HepG2 (cell line): ENCODE measurements at regions not wholly inside any gene's neighbourhood (a gene's known extent, or its start where the extent isn't known, plus 50 kb on each side); places are given as distances from the start of the nearest gene placed in this dataset.

ENCODE experiments used
- ATAC-seq: fragments of 200-7000 bp; cut with Tn5 transposase; 3 replicates; pipeline ENCODE4 v1.9.1; 2020; ENCODE audit warnings: mild to moderate bottlenecking, moderate library complexity
- BruUV-seq: library from RNA; stranded (reverse); fragments of 400-500 nt; replicated peaks from 2 replicates; lab custom pipeline; 2021; lab: Mats Ljungman, UMichigan
- CTCF ChIA-PET: fragments of 300-600 bp; formaldehyde crosslinking; extraction: SDS; loops from one replicate; lab custom pipeline; 2021; ENCODE audit warnings: low total read pairs, inconsistent platforms, low intra/inter-chr PET ratio; lab: Yijun Ruan, JAX
- POLR2A ChIA-PET: fragments of 350-600 bp; sonication (Branson Sonifier 250); formaldehyde crosslinking; loops from one replicate; lab custom pipeline; 2020; ENCODE audit warnings: antibody characterized with exemption, inconsistent platforms; lab: Yijun Ruan, JAX
- DNase-seq: peaks from one replicate; pipeline ENCODE4 v3.0.0-alpha.2; 2015; ENCODE audit warnings: low spot score
- FAIRE-seq: peaks from 3 replicates; lab custom pipeline; 2011; peaks lifted over from hg19 to GRCh38; lab: Jason Lieb, UNC
- H2AFZ ChIP-seq: one replicate; pipeline ENCODE4 v1.6.1; 2011; ENCODE audit warnings: low read length, inconsistent platforms
- H3K27ac ChIP-seq: fragments of 300-600 bp; 3 replicates; pipeline ENCODE4 v1.8.0; 2011; ENCODE audit warnings: mixed run types, mild to moderate bottlenecking, mixed read lengths, low read length, inconsistent platforms; ENCODE audit not compliant: insufficient read depth; ENCODE audit errors: extremely low read length
- H3K27me3 ChIP-seq, 2 experiments: fragments of 200-600 bp in 1 of 2; 2 replicates in 1 of 2; 3 replicates in 1 of 2; pipeline versions ENCODE4 v1.6.0 to v1.8.0; 2011; ENCODE audit warnings: low read length in 2 of 2, mild to moderate bottlenecking in 2 of 2, moderate library complexity in 2 of 2, inconsistent platforms in 1 of 2; ENCODE audit not compliant: insufficient read depth in 2 of 2, control insufficient read depth in 1 of 2
- H3K36me3 ChIP-seq, 2 experiments: fragments of 200-600 bp in 1 of 2; replicated peaks in 1 of 2; 2 replicates in 1 of 2; 3 replicates in 1 of 2; pipeline versions ENCODE4 v1.5.1 to v1.8.0; 2011; ENCODE audit warnings: low read length in 2 of 2, inconsistent platforms in 1 of 2; ENCODE audit not compliant: insufficient read depth in 2 of 2, control insufficient read depth in 1 of 2
- H3K4me1 ChIP-seq: 2 replicates; pipeline ENCODE4 v1.5.1; 2012; ENCODE audit warnings: low read length, inconsistent platforms; ENCODE audit not compliant: insufficient read depth
- H3K4me2 ChIP-seq: 2 replicates; pipeline ENCODE4 v1.6.0; 2011; ENCODE audit warnings: low read depth, low read length, inconsistent platforms
- H3K4me3 ChIP-seq, 3 experiments: fragments of 200-600 bp in 1 of 3; sonication (generic), shearing (Covaris generic) in 1 of 3; replicated peaks in 1 of 3; 2 replicates each; pipeline ENCODE4 v1.5.1; 2011 to 2016; ENCODE audit warnings: low read length in 3 of 3, inconsistent platforms in 2 of 3, low read depth in 2 of 3, mild to moderate bottlenecking in 2 of 3, control low read depth in 1 of 3, mixed read lengths in 1 of 3; ENCODE audit not compliant: insufficient read depth in 1 of 3
- H3K79me2 ChIP-seq: one replicate; pipeline ENCODE4 v1.6.1; 2011; ENCODE audit warnings: low read length, inconsistent platforms; ENCODE audit not compliant: insufficient read depth
- H3K9ac ChIP-seq: 2 replicates; pipeline ENCODE4 v1.6.0; 2011; ENCODE audit warnings: mild to moderate bottlenecking, low read depth, low read length, inconsistent platforms; ENCODE audit not compliant: insufficient read depth
- H3K9me3 ChIP-seq: 2 replicates; pipeline ENCODE4 v1.5.1; 2012; ENCODE audit warnings: mild to moderate bottlenecking, low read length
- H4K20me1 ChIP-seq: 2 replicates; pipeline ENCODE4 v1.6.0; 2011; ENCODE audit warnings: inconsistent platforms, mild to moderate bottlenecking, low read length, moderate library complexity; ENCODE audit not compliant: insufficient read depth
- GTF2F1 ChIP-seq: fragments of 150-350 bp; IDR thresholded peaks from 2 replicates; pipeline ENCODE4 v1.6.1; 2014; ENCODE audit warnings: low read length
- HNRNPUL1 ChIP-seq: fragments of 200-400 bp; formaldehyde crosslinking; IDR thresholded peaks from 2 replicates; pipeline ENCODE4 v1.6.1; 2017; ENCODE audit warnings: low read depth, mild to moderate bottlenecking, low read length, moderate library complexity
- IRX3 ChIP-seq: sonication (generic); formaldehyde crosslinking; IDR thresholded peaks from 2 replicates; pipeline ENCODE4 v1.8.1; 2023; ENCODE audit warnings: mild to moderate bottlenecking, low read depth, missing genetic modification reagents, borderline replicate concordance
- NR2F1 ChIP-seq, 2 experiments: fragments of 450-650 bp in 1 of 2; formaldehyde crosslinking in 1 of 2; IDR thresholded peaks; 2 replicates each; pipeline versions ENCODE4 v1.5.0 to v1.6.1; 2016 to 2020; ENCODE audit warnings: mild to moderate bottlenecking in 1 of 2, missing compliant biosample characterization in 1 of 2, missing genetic modification reagents in 1 of 2, moderate library complexity in 1 of 2
- SMARCC2 ChIP-seq: fragments of 450-650 bp; IDR thresholded peaks from 2 replicates; pipeline ENCODE4 v1.6.1; 2017; ENCODE audit warnings: antibody characterized with exemption, mild to moderate bottlenecking
- TAF15 ChIP-seq: fragments of 200-400 bp; formaldehyde crosslinking; IDR thresholded peaks from one replicate; pipeline ENCODE4 v1.6.1; 2018; ENCODE audit warnings: mild to moderate bottlenecking, low read depth, low read length; ENCODE audit not compliant: poor library complexity, severe bottlenecking
- ZNF354B ChIP-seq: sonication (generic); formaldehyde crosslinking; IDR thresholded peaks from 2 replicates; pipeline ENCODE4 v1.8.0; 2022; ENCODE audit warnings: mild to moderate bottlenecking, missing genetic modification reagents
- WGBS: methylation state at CpG from one replicate; pipeline ENCODE4 v1.1.6; 2017; ENCODE audit warnings: low lambda C conversion rate; 5-methylcytosine and 5-hydroxymethylcytosine counted together
- in situ Hi-C: cut with HindIII; loops from 2 replicates; pipeline ENCODE4 v1.10.0; 2017; ENCODE audit warnings: low pct_unique_long_range_greater_than_20kb; ENCODE audit not compliant: extremely low pct_ligation_motif_present
- intact Hi-C: fragments of 100-400 bp; cut with micrococcal nuclease; formaldehyde crosslinking; loops from one replicate; pipeline ENCODE4 v1.10.0; 2022; ENCODE audit not compliant: unreplicated experiment
- TF ChIP-seq, protein P1 (sequence below): sonication (generic); formaldehyde crosslinking; IDR thresholded peaks from 2 replicates; pipeline ENCODE4 v1.4.0; 2020; ENCODE audit warnings: missing genetic modification reagents
- TF ChIP-seq, protein P2 (sequence below): sonication (generic); formaldehyde crosslinking; IDR thresholded peaks from 2 replicates; pipeline ENCODE4 v1.4.0; 2020; ENCODE audit warnings: mild to moderate bottlenecking, missing genetic modification reagents
- TF ChIP-seq, protein P3 (sequence below), 2 experiments: sonication (generic) in 1 of 2; formaldehyde crosslinking in 1 of 2; IDR thresholded peaks; 2 replicates each; pipeline versions ENCODE4 v1.4.0 to v1.6.1; 2018 to 2020; ENCODE audit warnings: missing genetic modification reagents in 2 of 2, borderline replicate concordance in 1 of 2, low read depth in 1 of 2, mild to moderate bottlenecking in 1 of 2, missing biosample characterization in 1 of 2
- TF ChIP-seq, protein P4 (sequence below): sonication (generic); formaldehyde crosslinking; IDR thresholded peaks from 2 replicates; pipeline ENCODE4 v1.4.0; 2020; ENCODE audit warnings: missing genetic modification reagents, borderline replicate concordance
- TF ChIP-seq, protein P5 (sequence below): sonication (generic); formaldehyde crosslinking; IDR thresholded peaks from 2 replicates; pipeline ENCODE4 v1.4.0; 2020; ENCODE audit warnings: missing genetic modification reagents

DNA sequence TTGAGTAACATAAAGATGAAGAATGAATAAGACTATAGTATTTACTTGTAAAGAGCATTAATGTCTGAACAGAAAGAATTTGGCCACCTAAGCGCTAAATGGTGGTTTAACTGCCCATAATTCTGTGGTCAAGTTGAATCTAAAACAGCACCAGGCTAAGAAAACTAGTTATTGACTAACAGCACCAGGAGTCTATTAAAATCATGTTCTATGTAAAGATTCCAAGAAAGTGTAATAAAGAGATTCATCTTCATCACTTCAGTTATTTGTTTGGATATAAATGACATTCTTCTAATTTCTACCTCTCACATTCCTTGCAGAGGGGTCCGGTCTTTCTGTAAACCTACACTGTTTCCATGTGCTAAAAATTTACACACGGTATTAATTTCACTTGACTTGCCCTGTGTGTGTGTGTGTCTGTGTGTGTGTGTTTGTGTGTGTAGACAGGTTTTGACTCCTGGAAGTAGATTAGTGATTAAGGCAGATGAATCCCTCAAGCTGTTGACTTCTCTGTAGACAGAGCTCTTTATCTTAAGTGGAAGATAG lies 84.4 kb downstream of the KLF6 start (continued):
- no peak for TF ChIP-seq HNRNPUL1

DNA sequence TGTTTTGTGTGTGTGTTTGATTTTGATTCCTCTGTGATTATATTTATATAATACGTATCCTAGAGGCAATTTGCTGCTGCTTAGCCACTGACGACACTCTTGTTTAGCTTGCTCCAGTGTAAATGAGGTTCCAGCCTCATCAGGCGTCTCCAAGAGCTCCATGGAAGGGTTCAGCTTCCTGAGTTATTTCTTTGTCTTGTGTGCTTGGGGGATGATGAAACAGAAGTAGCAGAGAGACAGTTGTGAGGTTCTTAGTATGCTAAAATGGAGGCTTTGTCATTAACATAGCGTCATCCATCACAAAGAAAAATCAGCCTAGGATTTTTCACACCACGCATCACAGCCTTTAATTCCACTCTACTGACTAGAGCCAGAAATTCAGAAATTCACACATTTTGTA lies 85.1 kb downstream of the KLF6 start:
- in situ Hi-C loops (no loop called here), intact Hi-C loops (no loop called here)
- ChIA-PET CTCF (no interaction called here), POLR2A (no interaction called here)
- Histone ChIP-seq H2AFZ (no peak overlapping the region), H3K4me2 (no peak overlapping the region), H3K36me3 (no peaks in the 10 kb centered on the region), H3K9me3 (no peaks in the 10 kb centered on the region), H3K4me3 (no peak overlapping the region), H3K79me2 (no peaks in the 10 kb centered on the region), H3K9ac (no peak overlapping the region), H3K27me3 (peaks cover 1 to 20% of the 10 kb centered on the region in 2 experiments; a peak in 3 of 5 replicates), H4K20me1 (no peaks in the 10 kb centered on the region), H3K4me1 (peaks cover 14% of the 10 kb centered on the region), H3K27ac (no peak overlapping the region)
- no peak for DNase-seq
- FAIRE-seq, result no peak
- no TSS peak for BruUV-seq
- WGBS, result 44% methylated on average over 5 of the region's 5 CpGs
- ATAC-seq, result no peak
- TF ChIP-seq ZNF354B (CRISPR knock-in tag) (no peak), NR2F1 (CRISPR knock-in tag; IDR thresholded peaks at IDR 0.05) (no peak), SMARCC2 (no peak), IRX3 (CRISPR knock-in tag) (no peak), GTF2F1 (no peak), TAF15 (no peak)
- TF ChIP-seq, protein P1, sequence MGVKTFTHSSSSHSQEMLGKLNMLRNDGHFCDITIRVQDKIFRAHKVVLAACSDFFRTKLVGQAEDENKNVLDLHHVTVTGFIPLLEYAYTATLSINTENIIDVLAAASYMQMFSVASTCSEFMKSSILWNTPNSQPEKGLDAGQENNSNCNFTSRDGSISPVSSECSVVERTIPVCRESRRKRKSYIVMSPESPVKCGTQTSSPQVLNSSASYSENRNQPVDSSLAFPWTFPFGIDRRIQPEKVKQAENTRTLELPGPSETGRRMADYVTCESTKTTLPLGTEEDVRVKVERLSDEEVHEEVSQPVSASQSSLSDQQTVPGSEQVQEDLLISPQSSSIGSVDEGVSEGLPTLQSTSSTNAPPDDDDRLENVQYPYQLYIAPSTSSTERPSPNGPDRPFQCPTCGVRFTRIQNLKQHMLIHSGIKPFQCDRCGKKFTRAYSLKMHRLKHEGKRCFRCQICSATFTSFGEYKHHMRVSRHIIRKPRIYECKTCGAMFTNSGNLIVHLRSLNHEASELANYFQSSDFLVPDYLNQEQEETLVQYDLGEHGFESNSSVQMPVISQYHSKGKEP, result no peak
- TF ChIP-seq, protein P2, sequence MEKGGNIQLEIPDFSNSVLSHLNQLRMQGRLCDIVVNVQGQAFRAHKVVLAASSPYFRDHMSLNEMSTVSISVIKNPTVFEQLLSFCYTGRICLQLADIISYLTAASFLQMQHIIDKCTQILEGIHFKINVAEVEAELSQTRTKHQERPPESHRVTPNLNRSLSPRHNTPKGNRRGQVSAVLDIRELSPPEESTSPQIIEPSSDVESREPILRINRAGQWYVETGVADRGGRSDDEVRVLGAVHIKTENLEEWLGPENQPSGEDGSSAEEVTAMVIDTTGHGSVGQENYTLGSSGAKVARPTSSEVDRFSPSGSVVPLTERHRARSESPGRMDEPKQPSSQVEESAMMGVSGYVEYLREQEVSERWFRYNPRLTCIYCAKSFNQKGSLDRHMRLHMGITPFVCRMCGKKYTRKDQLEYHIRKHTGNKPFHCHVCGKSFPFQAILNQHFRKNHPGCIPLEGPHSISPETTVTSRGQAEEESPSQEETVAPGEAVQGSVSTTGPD (CRISPR knock-in tag), result no peak
- TF ChIP-seq, protein P3, sequence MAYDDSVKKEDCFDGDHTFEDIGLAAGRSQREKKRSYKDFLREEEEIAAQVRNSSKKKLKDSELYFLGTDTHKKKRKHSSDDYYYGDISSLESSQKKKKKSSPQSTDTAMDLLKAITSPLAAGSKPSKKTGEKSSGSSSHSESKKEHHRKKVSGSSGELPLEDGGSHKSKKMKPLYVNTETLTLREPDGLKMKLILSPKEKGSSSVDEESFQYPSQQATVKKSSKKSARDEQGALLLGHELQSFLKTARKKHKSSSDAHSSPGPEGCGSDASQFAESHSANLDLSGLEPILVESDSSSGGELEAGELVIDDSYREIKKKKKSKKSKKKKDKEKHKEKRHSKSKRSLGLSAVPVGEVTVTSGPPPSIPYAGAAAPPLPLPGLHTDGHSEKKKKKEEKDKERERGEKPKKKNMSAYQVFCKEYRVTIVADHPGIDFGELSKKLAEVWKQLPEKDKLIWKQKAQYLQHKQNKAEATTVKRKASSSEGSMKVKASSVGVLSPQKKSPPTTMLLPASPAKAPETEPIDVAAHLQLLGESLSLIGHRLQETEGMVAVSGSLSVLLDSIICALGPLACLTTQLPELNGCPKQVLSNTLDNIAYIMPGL (CRISPR knock-in tag; IDR thresholded peaks at IDR 0.05; ENCODE audit: borderline replicate concordance in 1 of 2, low read depth in 1 of 2), result no peak
- TF ChIP-seq, protein P4, sequence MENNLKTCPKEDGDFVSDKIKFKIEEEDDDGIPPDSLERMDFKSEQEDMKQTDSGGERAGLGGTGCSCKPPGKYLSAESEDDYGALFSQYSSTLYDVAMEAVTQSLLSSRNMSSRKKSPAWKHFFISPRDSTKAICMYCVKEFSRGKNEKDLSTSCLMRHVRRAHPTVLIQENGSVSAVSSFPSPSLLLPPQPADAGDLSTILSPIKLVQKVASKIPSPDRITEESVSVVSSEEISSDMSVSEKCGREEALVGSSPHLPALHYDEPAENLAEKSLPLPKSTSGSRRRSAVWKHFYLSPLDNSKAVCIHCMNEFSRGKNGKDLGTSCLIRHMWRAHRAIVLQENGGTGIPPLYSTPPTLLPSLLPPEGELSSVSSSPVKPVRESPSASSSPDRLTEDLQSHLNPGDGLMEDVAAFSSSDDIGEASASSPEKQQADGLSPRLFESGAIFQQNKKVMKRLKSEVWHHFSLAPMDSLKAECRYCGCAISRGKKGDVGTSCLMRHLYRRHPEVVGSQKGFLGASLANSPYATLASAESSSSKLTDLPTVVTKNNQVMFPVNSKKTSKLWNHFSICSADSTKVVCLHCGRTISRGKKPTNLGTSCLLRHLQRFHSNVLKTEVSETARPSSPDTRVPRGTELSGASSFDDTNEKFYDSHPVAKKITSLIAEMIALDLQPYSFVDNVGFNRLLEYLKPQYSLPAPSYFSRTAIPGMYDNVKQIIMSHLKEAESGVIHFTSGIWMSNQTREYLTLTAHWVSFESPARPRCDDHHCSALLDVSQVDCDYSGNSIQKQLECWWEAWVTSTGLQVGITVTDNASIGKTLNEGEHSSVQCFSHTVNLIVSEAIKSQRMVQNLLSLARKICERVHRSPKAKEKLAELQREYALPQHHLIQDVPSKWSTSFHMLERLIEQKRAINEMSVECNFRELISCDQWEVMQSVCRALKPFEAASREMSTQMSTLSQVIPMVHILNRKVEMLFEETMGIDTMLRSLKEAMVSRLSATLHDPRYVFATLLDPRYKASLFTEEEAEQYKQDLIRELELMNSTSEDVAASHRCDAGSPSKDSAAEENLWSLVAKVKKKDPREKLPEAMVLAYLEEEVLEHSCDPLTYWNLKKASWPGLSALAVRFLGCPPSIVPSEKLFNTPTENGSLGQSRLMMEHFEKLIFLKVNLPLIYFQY (CRISPR knock-in tag), result no peak
- TF ChIP-seq, protein P5, sequence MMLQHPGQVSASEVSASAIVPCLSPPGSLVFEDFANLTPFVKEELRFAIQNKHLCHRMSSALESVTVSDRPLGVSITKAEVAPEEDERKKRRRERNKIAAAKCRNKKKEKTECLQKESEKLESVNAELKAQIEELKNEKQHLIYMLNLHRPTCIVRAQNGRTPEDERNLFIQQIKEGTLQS (CRISPR knock-in tag), result no peak
